ENCODE measurements at regions not wholly inside any gene's neighbourhood (a gene's known extent, or its start where the extent isn't known, plus 50 kb on each side); places are given as distances from the start of the nearest gene placed in this dataset.

GRCh38 chr5:65068410-65068809 is 299.7 kb downstream of the CWC27 start:
- DNase-seq: no peak
- H3K9me3 ChIP-seq (ENCODE audit: control insufficient read depth, low read length): no peaks in the 10 kb centered on the region
- no peaks in the 10 kb centered on the region for H3K36me3 ChIP-seq (ENCODE audit: control insufficient read depth in 1 of 2, insufficient read depth in 2 of 2, low read depth in 1 of 2, low read length in 2 of 2)
- H3K27me3 ChIP-seq (ENCODE audit: control insufficient read depth in 1 of 2, insufficient read depth in 1 of 2, low read length in 2 of 2): no peaks in the 10 kb centered on the region
- H2AK5ac ChIP-seq (ENCODE audit: low read length, severe bottlenecking): no peak overlapping the region
- H3K79me1 ChIP-seq (replicated peaks; ENCODE audit: low read length, poor library complexity, severe bottlenecking): no peaks in the 10 kb centered on the region
- no peak overlapping the region for H2AFZ ChIP-seq (ENCODE audit: low read depth, low read length)
- no peak overlapping the region for H2BK5ac ChIP-seq (ENCODE audit: low read depth, low read length, poor library complexity, severe bottlenecking)
- H3K14ac ChIP-seq (ENCODE audit: low read length in 2 of 2): no peak overlapping the region
- WGBS: 93% methylated on average over 2 of the region's 2 CpGs
- no peak overlapping the region for H2BK15ac ChIP-seq (ENCODE audit: low read depth, poor library complexity, severe bottlenecking)
- no peak overlapping the region for H3K9ac ChIP-seq (ENCODE audit: low read length)
- H3K27ac ChIP-seq (ENCODE audit: low read length, poor library complexity, severe bottlenecking): no peak overlapping the region
- no peaks in the 10 kb centered on the region for H3K4me1 ChIP-seq (ENCODE audit: control insufficient read depth, insufficient read depth, low read depth, low read length)
- no peak overlapping the region for H2BK120ac ChIP-seq (ENCODE audit: low read depth, low read length)
- H3K4ac ChIP-seq (ENCODE audit: low read depth in 1 of 2, low read length in 2 of 2): no peak overlapping the region
- no peak overlapping the region for H3K18ac ChIP-seq (ENCODE audit: low read depth in 1 of 2, low read length in 2 of 2)
- H4K8ac ChIP-seq (ENCODE audit: low read length): no peak overlapping the region
- H4K91ac ChIP-seq (ENCODE audit: low read length): no peak overlapping the region
- H3K23ac ChIP-seq (ENCODE audit: low read length in 2 of 2): no peak overlapping the region
- H2BK12ac ChIP-seq (ENCODE audit: low read length in 2 of 2): no peak overlapping the region
- H3K4me3 ChIP-seq (ENCODE audit: insufficient read depth in 1 of 2, low read depth in 1 of 2, low read length in 2 of 2): no peak overlapping the region
- no peak overlapping the region for H3K4me2 ChIP-seq (ENCODE audit: low read length, poor library complexity, severe bottlenecking)

- H3K14ac ChIP-seq (ENCODE audit: low read length in 2 of 2): no peak overlapping the region
- H3K18ac ChIP-seq (ENCODE audit: low read depth in 1 of 2, low read length in 2 of 2): no peak overlapping the region
- no peaks in the 10 kb centered on the region for H3K9me3 ChIP-seq (ENCODE audit: control insufficient read depth, low read length)
- no peaks in the 10 kb centered on the region for H3K4me1 ChIP-seq (ENCODE audit: control insufficient read depth, insufficient read depth, low read depth, low read length)
- no peak overlapping the region for H4K91ac ChIP-seq (ENCODE audit: low read length)
- WGBS: 50% methylated on average over 1 of the region's 1 CpG
- no peak overlapping the region for H3K23ac ChIP-seq (ENCODE audit: low read length in 2 of 2)
- no peak overlapping the region for H3K4me2 ChIP-seq (ENCODE audit: low read length, poor library complexity, severe bottlenecking)
- no peak overlapping the region for H3K4me3 ChIP-seq (ENCODE audit: insufficient read depth in 1 of 2, low read depth in 1 of 2, low read length in 2 of 2)
- H3K27ac ChIP-seq (ENCODE audit: low read length, poor library complexity, severe bottlenecking): no peak overlapping the region
- H3K4ac ChIP-seq (ENCODE audit: low read depth in 1 of 2, low read length in 2 of 2): no peak overlapping the region
- no peaks in the 10 kb centered on the region for H3K27me3 ChIP-seq (ENCODE audit: control insufficient read depth in 1 of 2, insufficient read depth in 1 of 2, low read length in 2 of 2)
- no peak overlapping the region for H2BK15ac ChIP-seq (ENCODE audit: low read depth, poor library complexity, severe bottlenecking)
- H2BK12ac ChIP-seq (ENCODE audit: low read length in 2 of 2): no peak overlapping the region
- H3K36me3 ChIP-seq (ENCODE audit: control insufficient read depth in 1 of 2, insufficient read depth in 2 of 2, low read depth in 1 of 2, low read length in 2 of 2): no peaks in the 10 kb centered on the region
- H2BK120ac ChIP-seq (ENCODE audit: low read depth, low read length): no peak overlapping the region
- DNase-seq: no peak
- no peaks in the 10 kb centered on the region for H3K79me1 ChIP-seq (replicated peaks; ENCODE audit: low read length, poor library complexity, severe bottlenecking)
- no peak overlapping the region for H3K9ac ChIP-seq (ENCODE audit: low read length)
- H2AK5ac ChIP-seq (ENCODE audit: low read length, severe bottlenecking): no peak overlapping the region
- no peak overlapping the region for H2BK5ac ChIP-seq (ENCODE audit: low read depth, low read length, poor library complexity, severe bottlenecking)
- no peak overlapping the region for H2AFZ ChIP-seq (ENCODE audit: low read depth, low read length)
- no peak overlapping the region for H4K8ac ChIP-seq (ENCODE audit: low read length)
Observed at GRCh38 chr5:65070026-65070425, 301.3 kb downstream of the CWC27 start.

GRCh38 chr5:65072850-65073249 is 304.1 kb downstream of the CWC27 start:
- H3K4me1 ChIP-seq (ENCODE audit: control insufficient read depth, insufficient read depth, low read depth, low read length): no peaks in the 10 kb centered on the region
- H3K9ac ChIP-seq (ENCODE audit: low read length): no peak overlapping the region
- H4K8ac ChIP-seq (ENCODE audit: low read length): no peak overlapping the region
- no peaks in the 10 kb centered on the region for H3K9me3 ChIP-seq (ENCODE audit: control insufficient read depth, low read length)
- DNase-seq: no peak
- no peak overlapping the region for H2AFZ ChIP-seq (ENCODE audit: low read depth, low read length)
- H3K14ac ChIP-seq (ENCODE audit: low read length in 2 of 2): no peak overlapping the region
- H2BK12ac ChIP-seq (ENCODE audit: low read length in 2 of 2): no peak overlapping the region
- H3K4me2 ChIP-seq (ENCODE audit: low read length, poor library complexity, severe bottlenecking): no peak overlapping the region
- H3K36me3 ChIP-seq (ENCODE audit: control insufficient read depth in 1 of 2, insufficient read depth in 2 of 2, low read depth in 1 of 2, low read length in 2 of 2): no peaks in the 10 kb centered on the region
- H2BK120ac ChIP-seq (ENCODE audit: low read depth, low read length): no peak overlapping the region
- no peak overlapping the region for H3K4ac ChIP-seq (ENCODE audit: low read depth in 1 of 2, low read length in 2 of 2)
- H4K91ac ChIP-seq (ENCODE audit: low read length): no peak overlapping the region
- 94% methylated on average over 3 of the region's 8 CpGs for WGBS
- H3K4me3 ChIP-seq (ENCODE audit: insufficient read depth in 1 of 2, low read depth in 1 of 2, low read length in 2 of 2): no peak overlapping the region
- no peak overlapping the region for H3K23ac ChIP-seq (ENCODE audit: low read length in 2 of 2)
- H3K27me3 ChIP-seq (ENCODE audit: control insufficient read depth in 1 of 2, insufficient read depth in 1 of 2, low read length in 2 of 2): no peaks in the 10 kb centered on the region
- no peak overlapping the region for H2AK5ac ChIP-seq (ENCODE audit: low read length, severe bottlenecking)
- H3K18ac ChIP-seq (ENCODE audit: low read depth in 1 of 2, low read length in 2 of 2): peak overlapping the region in 1 of 2 experiments; percentile 43
- H2BK15ac ChIP-seq (ENCODE audit: low read depth, poor library complexity, severe bottlenecking): no peak overlapping the region
- H2BK5ac ChIP-seq (ENCODE audit: low read depth, low read length, poor library complexity, severe bottlenecking): no peak overlapping the region
- no peaks in the 10 kb centered on the region for H3K79me1 ChIP-seq (replicated peaks; ENCODE audit: low read length, poor library complexity, severe bottlenecking)
- H3K27ac ChIP-seq (ENCODE audit: low read length, poor library complexity, severe bottlenecking): no peak overlapping the region

- Histone ChIP-seq H2BK15ac (ENCODE audit: low read depth, poor library complexity, severe bottlenecking) (no peak overlapping the region), H2AK5ac (ENCODE audit: low read length, severe bottlenecking) (no peak overlapping the region), H4K91ac (ENCODE audit: low read length) (no peak overlapping the region), H2BK120ac (ENCODE audit: low read depth, low read length) (no peak overlapping the region), H2BK5ac (ENCODE audit: low read depth, low read length, poor library complexity, severe bottlenecking) (no peak overlapping the region), H3K79me1 (replicated peaks; ENCODE audit: low read length, poor library complexity, severe bottlenecking) (no peaks in the 10 kb centered on the region), H3K23ac (ENCODE audit: low read length in 2 of 2) (no peak overlapping the region), H3K18ac (ENCODE audit: low read depth in 1 of 2, low read length in 2 of 2) (no peak overlapping the region), H4K8ac (ENCODE audit: low read length) (no peak overlapping the region), H2AFZ (ENCODE audit: low read depth, low read length) (no peak overlapping the region), H3K9ac (ENCODE audit: low read length) (no peak overlapping the region), H3K4ac (ENCODE audit: low read depth in 1 of 2, low read length in 2 of 2) (no peak overlapping the region), H3K9me3 (ENCODE audit: control insufficient read depth, low read length) (no peaks in the 10 kb centered on the region), H3K14ac (ENCODE audit: low read length in 2 of 2) (no peak overlapping the region), H3K36me3 (ENCODE audit: control insufficient read depth in 1 of 2, insufficient read depth in 2 of 2, low read depth in 1 of 2, low read length in 2 of 2) (no peaks in the 10 kb centered on the region), H3K4me1 (ENCODE audit: control insufficient read depth, insufficient read depth, low read depth, low read length) (no peaks in the 10 kb centered on the region), H3K4me2 (ENCODE audit: low read length, poor library complexity, severe bottlenecking) (no peak overlapping the region), H2BK12ac (ENCODE audit: low read length in 2 of 2) (no peak overlapping the region), H3K27me3 (ENCODE audit: control insufficient read depth in 1 of 2, insufficient read depth in 1 of 2, low read length in 2 of 2) (no peaks in the 10 kb centered on the region), H3K4me3 (ENCODE audit: insufficient read depth in 1 of 2, low read depth in 1 of 2, low read length in 2 of 2) (no peak overlapping the region), H3K27ac (ENCODE audit: low read length, poor library complexity, severe bottlenecking) (no peak overlapping the region)
- 9% methylated on average over 6 of the region's 8 CpGs for WGBS
- peak; percentile 75 for DNase-seq
Observed at GRCh38 chr5:65073250-65073661, 304.5 kb downstream of the CWC27 start.
